DOHH2 (cell line): ENCODE measurements at regions not wholly inside any gene's neighbourhood (a gene's known extent, or its start where the extent isn't known, plus 50 kb on each side); places are given as distances from the start of the nearest gene placed in this dataset.

ENCODE experiments used
- CTCF ChIP-seq: fragments of 200-600 bp; sonication (generic); IDR thresholded peaks from one replicate; pipeline ENCODE4 v1.5.1; 2014; ENCODE audit warnings: antibody characterized with exemption, mild to moderate bottlenecking, low read depth, low read length; ENCODE audit not compliant: poor library complexity, severe bottlenecking
- EZH2phosphoT487 ChIP-seq: fragments of 200-600 bp; sonication (generic); IDR thresholded peaks from 2 replicates; pipeline ENCODE4 v1.6.1; 2017; ENCODE audit warnings: borderline replicate concordance, mild to moderate bottlenecking, antibody characterized with exemption, low read length, moderate library complexity, mixed read lengths

GRCh38 chr9:103210607-103211006 is 215.5 kb downstream of the CYLC2 start:
- TF ChIP-seq CTCF (no peak), EZH2phosphoT487 (no peak)
